ENCODE measurements at regions not wholly inside any gene's neighbourhood (a gene's known extent, or its start where the extent isn't known, plus 50 kb on each side); places are given as distances from the start of the nearest gene placed in this dataset.
A peak's percentile ranks its signal among the peaks of the same experiment; 100 is the strongest.

DNA sequence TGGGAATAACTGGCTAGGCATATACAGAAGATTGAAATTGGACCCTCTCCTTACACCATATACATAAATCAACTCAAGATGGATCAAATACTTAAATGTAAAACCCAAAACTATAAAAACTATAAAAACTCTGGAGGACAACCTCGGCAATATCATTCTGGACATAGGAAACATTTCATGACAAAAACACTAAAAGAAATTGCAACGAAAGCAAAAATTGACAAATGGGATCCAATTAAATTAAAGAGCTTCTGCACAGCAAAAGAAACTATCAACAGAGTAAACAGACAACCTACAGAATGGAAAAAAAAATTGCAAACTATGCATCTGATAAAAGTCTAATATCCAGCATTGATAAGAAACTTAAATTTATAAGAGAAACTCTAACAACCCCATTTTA lies 503.7 kb upstream of the C16orf82 start:
- no peaks in the 10 kb centered on the region for H3K9me2 ChIP-seq (ENCODE audit: insufficient read depth, low read length)
- BruUV-seq (replicated peaks) = no TSS peak
- POLR2A ChIA-PET = no interaction called here

DNA sequence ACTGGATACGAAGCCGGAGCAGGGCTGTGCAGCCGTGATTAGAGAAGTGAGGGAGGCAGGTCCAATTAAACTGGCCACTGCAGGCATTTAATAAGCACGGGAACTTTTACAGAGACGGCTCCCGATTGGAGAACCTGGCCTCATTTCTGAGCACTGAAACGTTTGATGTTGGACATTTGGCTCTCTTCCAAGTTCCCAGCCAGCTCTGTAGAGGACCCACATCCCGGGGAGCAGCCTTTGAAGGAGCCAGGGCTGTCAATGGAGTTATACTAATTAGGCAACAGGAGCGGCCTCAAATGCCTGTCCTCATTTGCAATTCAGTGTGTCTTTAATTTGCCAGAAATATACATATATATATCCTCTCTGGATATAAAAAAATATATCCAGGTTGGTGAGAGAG lies 499.4 kb upstream of the C16orf82 start:
- no peak overlapping the region for H3K4me3 ChIP-seq (ENCODE audit: low read depth, low read length, poor library complexity, severe bottlenecking)
- H3K36me3 ChIP-seq (ENCODE audit: insufficient read depth, low read length) = no peaks in the 10 kb centered on the region
- CTCF ChIA-PET (ENCODE audit: unreplicated experiment) = no interaction called here
- no peaks in the 10 kb centered on the region for H3K4me1 ChIP-seq (ENCODE audit: insufficient read depth, low read length, poor library complexity, severe bottlenecking)
- BruUV-seq (replicated peaks) = no TSS peak
- no peak for DNase-seq (ENCODE audit: low spot score)
- POLR2A ChIA-PET = no interaction called here
- H3K79me2 ChIP-seq (ENCODE audit: insufficient read depth, low read depth, low read length) = no peaks in the 10 kb centered on the region
- H3K4me2 ChIP-seq (ENCODE audit: low read length) = no peak overlapping the region
- TF ChIP-seq CTCF (conservative IDR thresholded peaks at IDR 0.05; ENCODE audit: low read length) = no peak
- no peak for TF ChIP-seq EZH2phosphoT487 (IDR thresholded peaks at IDR 0.05; ENCODE audit: borderline replicate concordance, low read depth, low read length)
- no peak overlapping the region for H3K27ac ChIP-seq (ENCODE audit: low read depth, low read length, poor library complexity, severe bottlenecking)
- intact Hi-C loops (cut with micrococcal nuclease; ENCODE audit: unreplicated experiment) = no loop called here
- H2AFZ ChIP-seq (ENCODE audit: low read length) = no peak overlapping the region
- H3K9me3 ChIP-seq (ENCODE audit: low read length) = no peaks in the 10 kb centered on the region
- no peaks in the 10 kb centered on the region for H3K9me2 ChIP-seq (ENCODE audit: insufficient read depth, low read length)
- no peaks in the 10 kb centered on the region for H4K20me1 ChIP-seq (ENCODE audit: insufficient read depth, low read length)

More for the DNA sequence above, 503.7 kb upstream of the C16orf82 start:
- intact Hi-C loops (cut with micrococcal nuclease; ENCODE audit: unreplicated experiment) = no loop called here
- no peak for TF ChIP-seq EZH2phosphoT487 (IDR thresholded peaks at IDR 0.05; ENCODE audit: borderline replicate concordance, low read depth, low read length)
- no peak for TF ChIP-seq CTCF (conservative IDR thresholded peaks at IDR 0.05; ENCODE audit: low read length)
- H3K4me2 ChIP-seq (ENCODE audit: low read length) = no peak overlapping the region
- H3K79me2 ChIP-seq (ENCODE audit: insufficient read depth, low read depth, low read length) = no peaks in the 10 kb centered on the region
- H3K36me3 ChIP-seq (ENCODE audit: insufficient read depth, low read length) = no peaks in the 10 kb centered on the region
- no peaks in the 10 kb centered on the region for H4K20me1 ChIP-seq (ENCODE audit: insufficient read depth, low read length)
- H3K4me1 ChIP-seq (ENCODE audit: insufficient read depth, low read length, poor library complexity, severe bottlenecking) = no peaks in the 10 kb centered on the region
- CTCF ChIA-PET (ENCODE audit: unreplicated experiment) = no interaction called here
- no peak overlapping the region for H2AFZ ChIP-seq (ENCODE audit: low read length)
- no peaks in the 10 kb centered on the region for H3K9me3 ChIP-seq (ENCODE audit: low read length)
- DNase-seq (ENCODE audit: low spot score) = no peak
- no peak overlapping the region for H3K27ac ChIP-seq (ENCODE audit: low read depth, low read length, poor library complexity, severe bottlenecking)
- no peak overlapping the region for H3K4me3 ChIP-seq (ENCODE audit: low read depth, low read length, poor library complexity, severe bottlenecking)

DNA sequence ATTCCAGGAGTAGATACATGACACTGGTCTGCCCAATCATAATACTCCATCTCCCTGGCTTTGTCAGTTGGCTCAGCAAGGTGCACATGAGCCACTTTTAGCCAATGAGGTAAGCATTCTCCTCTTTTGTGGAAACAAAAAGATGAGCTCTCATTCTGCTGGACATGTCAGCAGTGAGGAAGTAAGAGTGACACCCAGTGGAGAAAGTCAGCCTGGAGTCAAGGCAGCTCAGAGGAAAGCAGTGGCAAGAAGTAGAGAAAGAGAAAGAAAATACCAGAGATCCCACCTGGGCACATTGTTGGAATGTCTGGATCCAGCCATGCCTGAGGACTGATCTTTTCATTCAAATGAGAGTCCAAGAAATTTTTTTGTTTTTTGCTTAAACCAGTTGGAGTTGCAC lies 496.9 kb upstream of the C16orf82 start:
- ChIA-PET POLR2A (interaction anchor here (0.6 to 2.1 kb wide), 2 partner anchors 11 to 44 kb away, joined by 3 to 7 read pairs; no protein-coding TSS in a partner anchor), CTCF (ENCODE audit: unreplicated experiment) (interaction anchor here (1.0 kb wide), 1 partner anchor 36 kb away, joined by 4 read pairs; no protein-coding TSS in a partner anchor)
- peak; percentile 46 for DNase-seq (ENCODE audit: low spot score)
- Histone ChIP-seq H2AFZ (ENCODE audit: low read length) (no peak overlapping the region), H3K36me3 (ENCODE audit: insufficient read depth, low read length) (no peaks in the 10 kb centered on the region), H4K20me1 (ENCODE audit: insufficient read depth, low read length) (no peaks in the 10 kb centered on the region), H3K4me3 (ENCODE audit: low read depth, low read length, poor library complexity, severe bottlenecking) (no peak overlapping the region), H3K27ac (ENCODE audit: low read depth, low read length, poor library complexity, severe bottlenecking) (no peak overlapping the region), H3K9me3 (ENCODE audit: low read length) (no peaks in the 10 kb centered on the region), H3K79me2 (ENCODE audit: insufficient read depth, low read depth, low read length) (no peaks in the 10 kb centered on the region), H3K4me2 (ENCODE audit: low read length) (no peak overlapping the region), H3K9me2 (ENCODE audit: insufficient read depth, low read length) (no peaks in the 10 kb centered on the region), H3K4me1 (ENCODE audit: insufficient read depth, low read length, poor library complexity, severe bottlenecking) (no peaks in the 10 kb centered on the region)
- TF ChIP-seq CTCF (conservative IDR thresholded peaks at IDR 0.05; ENCODE audit: low read length) (peak; percentile 83), EZH2phosphoT487 (IDR thresholded peaks at IDR 0.05; ENCODE audit: borderline replicate concordance, low read depth, low read length) (no peak)
- intact Hi-C loops (cut with micrococcal nuclease; ENCODE audit: unreplicated experiment) = no loop called here
- no TSS peak for BruUV-seq (replicated peaks)
